Common myeloid progenitor, CD34-positive (primary cell): ENCODE measurements at regions not wholly inside any gene's neighbourhood (a gene's known extent, or its start where the extent isn't known, plus 50 kb on each side); places are given as distances from the start of the nearest gene placed in this dataset.

Experiments used
- CTCF ChIA-PET: fragments of 350-600 bp; sonication (Branson Sonifier 250); formaldehyde crosslinking; loops from one replicate; lab custom pipeline; 2021; ENCODE audit warnings: antibody characterized with exemption; lab: Charles Lee
- POLR2A ChIA-PET: fragments of 350-600 bp; sonication (Branson Sonifier 250); formaldehyde crosslinking; loops from one replicate; lab custom pipeline; 2021; ENCODE audit warnings: antibody characterized with exemption; lab: Charles Lee
- DNase-seq, 3 donors: peaks; one replicate each; pipeline versions ENCODE4 v3.0.0 to v3.0.0-alpha.2; 2013
- H3K27ac ChIP-seq, 2 experiments: 1 replicate in 1 of 2; 2 replicates in 1 of 2; pipeline ENCODE4 v1.7.0; 2013; ENCODE audit warnings: inconsistent platforms in 2 of 2, low read length in 2 of 2, mild to moderate bottlenecking in 2 of 2, low read depth in 1 of 2, moderate library complexity in 1 of 2; ENCODE audit not compliant: severe bottlenecking in 2 of 2, insufficient read depth in 1 of 2, poor library complexity in 1 of 2
- H3K27me3 ChIP-seq, 5 experiments: replicated peaks in 2 of 5; 1 replicate in 3 of 5; 2 replicates in 2 of 5; pipeline versions ENCODE4 v1.6.1 to v1.7.0; 2013; ENCODE audit warnings: low read length in 4 of 5, mild to moderate bottlenecking in 2 of 5, moderate library complexity in 2 of 5, inconsistent platforms in 1 of 5; ENCODE audit not compliant: insufficient read depth in 5 of 5, control insufficient read depth in 4 of 5
- H3K36me3 ChIP-seq, 4 experiments: 1 replicate in 2 of 4; 2 replicates in 2 of 4; pipeline versions ENCODE4 v1.6.1 to v1.7.0; 2013; ENCODE audit warnings: low read length in 3 of 4, control low read depth in 1 of 4, mild to moderate bottlenecking in 1 of 4; ENCODE audit not compliant: control insufficient read depth in 4 of 4, insufficient read depth in 4 of 4
- H3K4me1 ChIP-seq, 4 experiments: 1 replicate in 3 of 4; 2 replicates in 1 of 4; pipeline versions ENCODE4 v1.6.1 to v1.7.1; 2013; ENCODE audit warnings: low read length in 3 of 4, mild to moderate bottlenecking in 3 of 4, control low read depth in 1 of 4, inconsistent platforms in 1 of 4, moderate library complexity in 1 of 4; ENCODE audit not compliant: control insufficient read depth in 4 of 4, insufficient read depth in 4 of 4; ENCODE audit errors: control extremely low read depth in 1 of 4
- H3K4me3 ChIP-seq, 7 experiments: 1 replicate in 4 of 7; 2 replicates in 3 of 7; pipeline versions ENCODE4 v1.5.1 to v1.7.0; 2013; ENCODE audit warnings: mild to moderate bottlenecking in 7 of 7, low read length in 6 of 7, moderate library complexity in 6 of 7, inconsistent platforms in 2 of 7, low read depth in 2 of 7, control low read depth in 1 of 7; ENCODE audit not compliant: insufficient read depth in 4 of 7, control insufficient read depth in 1 of 7; ENCODE audit errors: extremely low read depth in 1 of 7
- H3K9me3 ChIP-seq, 5 experiments: 1 replicate in 4 of 5; 2 replicates in 1 of 5; pipeline versions ENCODE4 v1.6.1 to v1.7.1; 2013; ENCODE audit warnings: low read length in 4 of 5, mild to moderate bottlenecking in 2 of 5, inconsistent platforms in 1 of 5, low read depth in 1 of 5, moderate library complexity in 1 of 5; ENCODE audit not compliant: control insufficient read depth in 4 of 5, insufficient read depth in 2 of 5; ENCODE audit errors: control extremely low read depth in 1 of 5
- WGBS: methylation state at CpG from one replicate; pipeline ENCODE4 v1.1.5; 2013; ENCODE audit not compliant: insufficient coverage; 5-methylcytosine and 5-hydroxymethylcytosine counted together

GRCh38 chr2:242032780-242033656 lies 163.5 kb downstream of the RTP5 start:
- ChIA-PET POLR2A (no interaction called here), CTCF (no interaction called here)
- peaks cover 0 to 88% (median 41%) of the 10 kb centered on the region in 5 experiments for H3K27me3 ChIP-seq
- no peak overlapping the region for H3K27ac ChIP-seq
- H3K4me1 ChIP-seq = peaks cover 0 to 9% (median 3%) of the 10 kb centered on the region in 4 experiments
- no peak overlapping the region for H3K4me3 ChIP-seq
- 91% methylated on average over 7 of the region's 20 CpGs for WGBS
- H3K9me3 ChIP-seq = no peaks in the 10 kb centered on the region
- no peak for DNase-seq
- H3K36me3 ChIP-seq = no peaks in the 10 kb centered on the region

DNA sequence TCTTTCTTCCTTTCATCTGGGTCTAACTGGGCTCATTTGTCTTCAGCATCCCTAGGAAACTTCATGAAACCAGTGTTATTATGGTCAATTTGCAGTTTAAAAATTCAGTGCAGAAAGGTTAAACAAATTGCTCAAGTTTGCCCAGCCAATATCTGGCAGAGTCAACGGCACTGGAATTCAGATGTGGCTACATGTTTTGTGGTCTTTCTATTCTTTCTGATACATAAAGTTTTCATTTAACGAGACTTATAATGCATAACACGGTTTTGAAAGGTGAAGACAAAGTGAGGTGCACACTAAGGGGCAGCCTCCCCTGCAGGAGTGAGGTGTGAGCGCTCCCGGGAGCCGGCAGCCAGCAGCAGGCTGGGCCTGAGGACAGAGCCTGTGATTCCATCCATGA lies 164.6 kb downstream of the RTP5 start:
- no peak for DNase-seq
- peaks cover 0 to 89% (median 41%) of the 10 kb centered on the region in 5 experiments for H3K27me3 ChIP-seq
- H3K27ac ChIP-seq = no peak overlapping the region
- WGBS = 76% methylated on average over 3 of the region's 6 CpGs
- no peak overlapping the region for H3K4me3 ChIP-seq
- CTCF ChIA-PET = interaction anchor here (1.1 kb wide), 1 partner anchor 9 kb away, joined by 3 read pairs; no protein-coding TSS in a partner anchor
- peaks cover 0 to 9% (median 3%) of the 10 kb centered on the region in 4 experiments for H3K4me1 ChIP-seq
- POLR2A ChIA-PET = no interaction called here
- H3K36me3 ChIP-seq = no peaks in the 10 kb centered on the region
- H3K9me3 ChIP-seq = no peaks in the 10 kb centered on the region

DNA sequence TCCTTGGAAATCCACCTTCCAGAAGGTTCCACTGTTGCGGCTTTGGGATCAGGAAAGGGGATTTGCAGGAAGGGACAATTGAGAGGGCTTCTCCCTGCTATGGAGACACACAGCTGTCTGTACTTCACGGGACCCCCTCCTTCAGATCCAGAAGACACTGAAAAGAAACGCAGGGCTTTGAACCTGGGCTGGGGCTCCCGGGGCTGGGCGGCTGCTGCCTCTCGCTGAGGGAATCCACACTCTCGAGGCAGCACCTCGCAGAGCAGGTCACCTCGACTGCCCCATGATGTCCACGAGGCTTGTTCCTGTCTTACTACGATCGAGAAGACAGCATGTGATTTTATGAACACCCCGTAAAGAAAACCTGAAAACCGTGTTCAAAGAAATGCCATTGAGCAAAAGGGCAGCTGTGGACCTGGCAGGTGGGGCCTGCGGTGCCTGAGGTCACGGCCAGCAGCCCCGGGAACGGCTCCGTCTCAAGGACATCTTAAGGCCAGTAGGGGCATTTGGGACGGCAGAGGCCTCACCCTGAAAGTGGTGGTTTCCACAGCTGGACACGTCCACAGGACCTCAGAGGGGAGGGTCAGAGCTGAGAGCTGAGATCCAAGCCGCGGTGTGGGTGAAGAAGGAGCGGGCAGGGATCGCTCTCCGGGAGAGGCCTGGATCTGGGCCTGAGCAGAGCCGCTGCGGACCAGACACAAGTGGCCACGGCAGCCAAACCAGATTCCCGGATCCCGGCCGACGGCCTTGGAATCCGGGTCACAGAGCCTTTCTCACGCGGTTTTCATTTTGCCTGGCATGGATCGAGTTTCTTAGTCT lies 165.7 kb downstream of the RTP5 start:
- H3K27ac ChIP-seq = no peak overlapping the region
- H3K4me1 ChIP-seq = peaks cover 0 to 9% (median 3%) of the 10 kb centered on the region in 4 experiments
- H3K9me3 ChIP-seq = no peaks in the 10 kb centered on the region
- 95% methylated on average over 12 of the region's 37 CpGs for WGBS
- no peaks in the 10 kb centered on the region for H3K36me3 ChIP-seq
- H3K4me3 ChIP-seq = no peak overlapping the region
- POLR2A ChIA-PET = no interaction called here
- DNase-seq = no peak
- H3K27me3 ChIP-seq = peaks cover 0 to 90% (median 39%) of the 10 kb centered on the region in 5 experiments
- CTCF ChIA-PET = interaction anchor here (1.0 to 1.1 kb wide), 2 partner anchors 10 to 14 kb away, joined by 3 read pairs; no protein-coding TSS in a partner anchor

- ChIA-PET CTCF (interaction anchor here (1.0 kb wide), 1 partner anchor 15 kb away, joined by 3 read pairs; no protein-coding TSS in a partner anchor), POLR2A (no interaction called here)
- whole genome bisulfite sequencing = 93% methylated on average over 6 of the region's 17 CpGs
- no peak overlapping the region for H3K4me3 ChIP-seq
- no peak overlapping the region for H3K27ac ChIP-seq
- peaks cover 0 to 90% (median 36%) of the 10 kb centered on the region in 5 experiments for H3K27me3 ChIP-seq
- H3K4me1 ChIP-seq = peaks cover 0 to 7% (median 3%) of the 10 kb centered on the region in 4 experiments
- no peaks in the 10 kb centered on the region for H3K9me3 ChIP-seq
- no peak for DNase-seq
- H3K36me3 ChIP-seq = no peaks in the 10 kb centered on the region
Observed at GRCh38 chr2:242035858-242036652, 166.5 kb downstream of the RTP5 start.

GRCh38 chr2:242036653-242036950 lies 167.1 kb downstream of the RTP5 start:
- Histone ChIP-seq H3K27ac (no peak overlapping the region), H3K4me1 (peaks cover 0 to 3% (median 1%) of the 10 kb centered on the region in 4 experiments), H3K4me3 (no peak overlapping the region), H3K36me3 (no peaks in the 10 kb centered on the region), H3K9me3 (no peaks in the 10 kb centered on the region), H3K27me3 (peaks cover 0 to 89% (median 38%) of the 10 kb centered on the region in 5 experiments)
- DNase-seq = no peak
- ChIA-PET POLR2A (no interaction called here), CTCF (no interaction called here)
- 94% methylated on average over 5 of the region's 7 CpGs for WGBS

DNA sequence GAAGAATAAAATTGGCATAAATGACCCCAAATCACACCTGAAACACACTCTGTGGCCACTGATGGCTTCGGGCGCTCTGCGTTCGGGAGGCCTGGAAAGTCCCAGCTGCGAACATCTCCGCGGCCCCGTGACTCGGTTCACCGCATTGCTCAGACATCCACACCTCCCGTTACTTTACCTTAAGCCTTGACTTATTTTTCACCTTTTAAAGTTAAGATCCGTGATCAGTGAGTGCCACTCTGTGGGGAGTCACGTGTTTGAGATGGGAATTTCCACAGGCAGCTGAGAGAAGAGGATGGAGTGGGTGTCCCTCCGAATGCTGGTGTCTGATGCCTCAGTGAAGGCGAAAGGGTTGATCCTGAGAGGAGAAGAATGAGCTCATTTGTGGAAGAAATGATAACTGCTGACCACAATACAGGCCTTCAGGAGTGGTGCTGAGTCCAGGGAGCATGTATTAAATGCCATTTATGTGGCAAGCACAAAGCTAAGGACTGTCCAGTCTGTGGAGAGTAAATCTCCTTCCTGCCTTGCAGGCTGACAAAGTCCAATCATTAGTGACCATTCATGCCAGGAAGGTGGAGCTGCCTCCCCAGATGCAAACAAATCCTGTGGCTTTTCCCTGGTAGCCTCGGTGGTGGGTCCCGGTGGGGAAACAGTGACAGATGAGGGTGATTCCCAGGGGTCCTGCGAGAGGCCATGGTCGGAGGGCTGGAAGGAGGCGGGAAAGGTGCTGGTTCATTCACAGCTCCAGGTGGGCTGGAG lies 168.8 kb downstream of the RTP5 start:
- peaks cover 0 to 89% (median 32%) of the 10 kb centered on the region in 5 experiments for H3K27me3 ChIP-seq
- no peaks in the 10 kb centered on the region for H3K36me3 ChIP-seq

More for the DNA sequence above, 168.8 kb downstream of the RTP5 start:
- Histone ChIP-seq H3K9me3 (peaks cover 0 to 3% (median 0%) of the 10 kb centered on the region in 5 experiments), H3K4me1 (no peaks in the 10 kb centered on the region), H3K27ac (no peak overlapping the region), H3K4me3 (no peak overlapping the region)
- ChIA-PET CTCF (interaction anchor here (1.4 to 1.9 kb wide), 2 partner anchors 14 to 18 kb away, joined by 3 to 8 read pairs; no protein-coding TSS in a partner anchor), POLR2A (no interaction called here)
- 93% methylated on average over 13 of the region's 20 CpGs for WGBS
- no peak for DNase-seq
